PFSK-1 (cell line): ENCODE measurements at regions not wholly inside any gene's neighbourhood (a gene's known extent, or its start where the extent isn't known, plus 50 kb on each side); places are given as distances from the start of the nearest gene placed in this dataset.

Source experiments
- TAF1 ChIP-seq: IDR thresholded peaks from 2 replicates; pipeline ENCODE4 v1.6.1; 2012; ENCODE audit warnings: low read length, control low read depth, borderline replicate concordance; ENCODE audit not compliant: insufficient read depth
- TF ChIP-seq, protein P1 (sequence below), 2 experiments: IDR thresholded peaks; 2 replicates each; pipeline versions ENCODE4 v1.6.1 to v1.8.0; 2011 to 2012; ENCODE audit warnings: low read depth in 2 of 2, low read length in 2 of 2, control low read depth in 1 of 2, inconsistent platforms in 1 of 2, mild to moderate bottlenecking in 1 of 2, moderate library complexity in 1 of 2; ENCODE audit not compliant: insufficient read depth in 1 of 2

DNA sequence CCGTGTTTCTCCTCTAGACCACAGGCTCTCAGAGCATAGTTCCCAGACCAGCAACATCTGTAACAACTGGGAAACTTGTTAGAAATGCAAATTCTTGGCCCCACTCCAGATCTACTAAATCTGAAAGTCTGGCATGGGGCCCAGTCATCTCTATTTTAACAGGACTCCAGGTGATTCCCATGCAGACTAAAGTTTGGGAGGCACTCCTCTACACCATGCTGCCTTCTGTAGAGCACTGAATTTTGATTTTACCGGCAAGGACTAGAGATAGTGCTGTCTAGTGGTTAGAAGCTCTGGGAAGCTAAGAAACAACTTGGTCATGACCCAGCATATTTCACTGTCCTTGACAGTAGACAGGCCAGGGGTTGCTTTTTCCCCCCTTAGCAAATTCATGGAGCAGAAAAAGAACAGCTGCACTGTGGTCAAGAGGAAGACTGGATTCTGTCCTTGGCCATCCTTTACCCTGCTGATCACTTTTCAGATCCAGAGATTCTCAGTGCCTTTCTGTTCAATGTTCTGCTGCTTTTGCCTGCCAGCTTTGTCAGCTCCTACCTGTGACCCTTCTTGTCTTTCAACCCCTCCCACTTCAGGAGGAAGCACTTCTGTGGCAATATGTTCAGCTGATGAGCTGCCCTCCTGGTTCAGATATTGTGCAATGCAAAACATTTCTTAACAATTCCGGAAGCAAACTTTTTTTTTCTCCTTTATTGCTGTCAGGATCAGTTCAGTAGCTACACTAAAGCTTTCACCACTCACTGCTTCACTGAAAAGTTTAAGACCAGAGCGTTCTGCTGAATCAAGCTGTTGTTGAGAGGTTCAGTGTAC lies 133.8 kb upstream of the NUDT4 start:
- TF ChIP-seq, protein P1, sequence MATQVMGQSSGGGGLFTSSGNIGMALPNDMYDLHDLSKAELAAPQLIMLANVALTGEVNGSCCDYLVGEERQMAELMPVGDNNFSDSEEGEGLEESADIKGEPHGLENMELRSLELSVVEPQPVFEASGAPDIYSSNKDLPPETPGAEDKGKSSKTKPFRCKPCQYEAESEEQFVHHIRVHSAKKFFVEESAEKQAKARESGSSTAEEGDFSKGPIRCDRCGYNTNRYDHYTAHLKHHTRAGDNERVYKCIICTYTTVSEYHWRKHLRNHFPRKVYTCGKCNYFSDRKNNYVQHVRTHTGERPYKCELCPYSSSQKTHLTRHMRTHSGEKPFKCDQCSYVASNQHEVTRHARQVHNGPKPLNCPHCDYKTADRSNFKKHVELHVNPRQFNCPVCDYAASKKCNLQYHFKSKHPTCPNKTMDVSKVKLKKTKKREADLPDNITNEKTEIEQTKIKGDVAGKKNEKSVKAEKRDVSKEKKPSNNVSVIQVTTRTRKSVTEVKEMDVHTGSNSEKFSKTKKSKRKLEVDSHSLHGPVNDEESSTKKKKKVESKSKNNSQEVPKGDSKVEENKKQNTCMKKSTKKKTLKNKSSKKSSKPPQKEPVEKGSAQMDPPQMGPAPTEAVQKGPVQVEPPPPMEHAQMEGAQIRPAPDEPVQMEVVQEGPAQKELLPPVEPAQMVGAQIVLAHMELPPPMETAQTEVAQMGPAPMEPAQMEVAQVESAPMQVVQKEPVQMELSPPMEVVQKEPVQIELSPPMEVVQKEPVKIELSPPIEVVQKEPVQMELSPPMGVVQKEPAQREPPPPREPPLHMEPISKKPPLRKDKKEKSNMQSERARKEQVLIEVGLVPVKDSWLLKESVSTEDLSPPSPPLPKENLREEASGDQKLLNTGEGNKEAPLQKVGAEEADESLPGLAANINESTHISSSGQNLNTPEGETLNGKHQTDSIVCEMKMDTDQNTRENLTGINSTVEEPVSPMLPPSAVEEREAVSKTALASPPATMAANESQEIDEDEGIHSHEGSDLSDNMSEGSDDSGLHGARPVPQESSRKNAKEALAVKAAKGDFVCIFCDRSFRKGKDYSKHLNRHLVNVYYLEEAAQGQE (IDR thresholded peaks at IDR 0.05; ENCODE audit: insufficient read depth in 1 of 2, low read depth in 2 of 2, low read length in 2 of 2) = no peak
- TF ChIP-seq TAF1 = no peak
